ENCODE measurements at regions not wholly inside any gene's neighbourhood (a gene's known extent, or its start where the extent isn't known, plus 50 kb on each side); places are given as distances from the start of the nearest gene placed in this dataset.

DNA sequence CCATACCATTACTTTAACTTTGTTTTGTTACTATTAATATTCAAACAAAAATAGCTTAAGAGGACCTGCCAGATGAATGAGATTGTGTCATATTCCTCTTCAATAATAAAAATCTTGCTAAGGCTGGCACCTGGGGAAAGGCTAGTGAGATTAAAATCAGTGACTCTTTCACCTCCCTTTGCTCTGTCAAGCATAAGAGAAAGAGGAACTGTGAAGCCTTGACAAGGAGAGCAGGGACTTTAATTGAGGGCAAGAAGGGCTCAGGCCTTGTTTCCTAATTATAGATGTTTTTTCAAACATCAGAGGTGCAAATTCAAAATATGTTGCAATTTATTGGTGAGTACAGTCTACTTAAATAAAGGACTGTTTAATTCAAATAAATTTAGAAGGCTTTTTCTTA is 91.7 kb downstream of the SPATA31D1 start:
- ChIA-PET CTCF (no interaction called here), POLR2A (ENCODE audit: low non-redundant PET) (no interaction called here)
- no peak for DNase-seq (ENCODE audit: low spot score)
- TF ChIP-seq, protein P1, sequence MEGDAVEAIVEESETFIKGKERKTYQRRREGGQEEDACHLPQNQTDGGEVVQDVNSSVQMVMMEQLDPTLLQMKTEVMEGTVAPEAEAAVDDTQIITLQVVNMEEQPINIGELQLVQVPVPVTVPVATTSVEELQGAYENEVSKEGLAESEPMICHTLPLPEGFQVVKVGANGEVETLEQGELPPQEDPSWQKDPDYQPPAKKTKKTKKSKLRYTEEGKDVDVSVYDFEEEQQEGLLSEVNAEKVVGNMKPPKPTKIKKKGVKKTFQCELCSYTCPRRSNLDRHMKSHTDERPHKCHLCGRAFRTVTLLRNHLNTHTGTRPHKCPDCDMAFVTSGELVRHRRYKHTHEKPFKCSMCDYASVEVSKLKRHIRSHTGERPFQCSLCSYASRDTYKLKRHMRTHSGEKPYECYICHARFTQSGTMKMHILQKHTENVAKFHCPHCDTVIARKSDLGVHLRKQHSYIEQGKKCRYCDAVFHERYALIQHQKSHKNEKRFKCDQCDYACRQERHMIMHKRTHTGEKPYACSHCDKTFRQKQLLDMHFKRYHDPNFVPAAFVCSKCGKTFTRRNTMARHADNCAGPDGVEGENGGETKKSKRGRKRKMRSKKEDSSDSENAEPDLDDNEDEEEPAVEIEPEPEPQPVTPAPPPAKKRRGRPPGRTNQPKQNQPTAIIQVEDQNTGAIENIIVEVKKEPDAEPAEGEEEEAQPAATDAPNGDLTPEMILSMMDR (conservative IDR thresholded peaks at IDR 0.05; ENCODE audit: low read depth): no peak
- no peak overlapping the region for H3K27ac ChIP-seq

DNA sequence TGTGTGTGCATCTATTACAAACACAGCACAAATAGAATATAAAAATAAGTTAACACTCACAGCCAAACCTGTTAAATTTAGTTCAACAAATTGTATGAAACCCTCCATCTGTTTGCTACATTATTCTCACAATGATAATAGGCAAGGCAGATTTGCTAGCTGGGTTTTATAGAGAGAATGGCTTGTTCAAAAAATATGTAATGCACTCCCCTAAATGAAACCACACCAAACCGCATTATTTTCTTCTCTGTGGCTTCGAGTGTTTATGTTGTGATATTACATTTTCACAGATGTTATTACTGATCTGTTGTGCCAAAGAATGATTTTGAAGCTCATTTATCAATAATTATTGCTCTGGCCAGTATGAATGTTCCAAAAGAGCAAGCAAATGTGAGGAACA is 92.9 kb downstream of the SPATA31D1 start:
- TF ChIP-seq, protein P1 (conservative IDR thresholded peaks at IDR 0.05; ENCODE audit: low read depth): no peak
- H3K27ac ChIP-seq: no peak overlapping the region
- no peak for DNase-seq (ENCODE audit: low spot score)
- ChIA-PET CTCF (interaction anchor here (0.6 to 1.0 kb wide), 2 partner anchors 10 to 345 kb away, joined by 3 read pairs; no protein-coding TSS in a partner anchor), POLR2A (ENCODE audit: low non-redundant PET) (no interaction called here)

GRCh38 chr9:82082563-82082962 is 94.0 kb downstream of the SPATA31D1 start:
- no peak for DNase-seq (ENCODE audit: low spot score)
- ChIA-PET CTCF (interaction anchor here (0.6 kb wide), 1 partner anchor 14 kb away, joined by 3 read pairs; no protein-coding TSS in a partner anchor), POLR2A (ENCODE audit: low non-redundant PET) (no interaction called here)
- TF ChIP-seq, protein P1 (conservative IDR thresholded peaks at IDR 0.05; ENCODE audit: low read depth): no peak
- no peak overlapping the region for H3K27ac ChIP-seq

GRCh38 chr9:82088591-82088990 is 100.0 kb downstream of the SPATA31D1 start:
- TF ChIP-seq, protein P1 (conservative IDR thresholded peaks at IDR 0.05; ENCODE audit: low read depth): no peak
- H3K27ac ChIP-seq: no peak overlapping the region
- POLR2A ChIA-PET (ENCODE audit: low non-redundant PET): no interaction called here
- CTCF ChIA-PET: no interaction called here
- DNase-seq (ENCODE audit: low spot score): no peak

GRCh38 chr9:82090046-82090445 is 101.5 kb downstream of the SPATA31D1 start:
- TF ChIP-seq, protein P1 (conservative IDR thresholded peaks at IDR 0.05; ENCODE audit: low read depth): no peak
- DNase-seq (ENCODE audit: low spot score): no peak
- ChIA-PET POLR2A (ENCODE audit: low non-redundant PET) (no interaction called here), CTCF (interaction anchor here (0.5 to 0.7 kb wide), 2 partner anchors 51 to 1288 kb away, joined by 3 read pairs; no protein-coding TSS in a partner anchor)
- H3K27ac ChIP-seq: no peak overlapping the region

- H3K27ac ChIP-seq: no peak overlapping the region
- TF ChIP-seq, protein P1 (conservative IDR thresholded peaks at IDR 0.05; ENCODE audit: low read depth): no peak
- POLR2A ChIA-PET (ENCODE audit: low non-redundant PET): no interaction called here
- CTCF ChIA-PET: interaction anchor here (0.6 kb wide), 1 partner anchor 430 kb away, joined by 3 read pairs; no protein-coding TSS in a partner anchor
- no peak for DNase-seq (ENCODE audit: low spot score)
These were observed 102.5 kb downstream of the SPATA31D1 start for GRCh38 chr9:82091100-82091499.

DNA sequence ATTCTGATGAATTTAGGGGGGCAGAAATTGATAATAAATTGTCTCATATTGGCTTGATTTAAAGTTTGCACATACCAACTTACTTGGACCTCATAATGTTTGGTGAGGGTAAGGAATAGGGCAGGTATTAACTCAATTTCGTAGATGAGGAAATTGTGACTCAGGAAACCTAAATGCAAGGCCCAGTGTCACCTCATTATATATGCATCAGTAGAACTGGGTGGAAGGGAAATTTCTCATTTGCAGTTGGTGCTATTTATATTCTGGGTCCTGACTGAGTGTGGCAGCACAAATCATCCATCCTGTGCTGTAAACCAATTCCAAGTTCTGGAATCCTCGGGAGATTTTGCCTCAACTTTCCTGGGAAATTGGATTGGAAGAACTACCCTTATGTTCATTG is 103.0 kb downstream of the SPATA31D1 start:
- ChIA-PET POLR2A (ENCODE audit: low non-redundant PET) (no interaction called here), CTCF (no interaction called here)

More for the DNA sequence above, 103.0 kb downstream of the SPATA31D1 start:
- TF ChIP-seq, protein P1 (conservative IDR thresholded peaks at IDR 0.05; ENCODE audit: low read depth): no peak
- DNase-seq (ENCODE audit: low spot score): no peak
- H3K27ac ChIP-seq: no peak overlapping the region

All from RWPE1 (cell line).